ENCODE measurements at regions not wholly inside any gene's neighbourhood (a gene's known extent, or its start where the extent isn't known, plus 50 kb on each side); places are given as distances from the start of the nearest gene placed in this dataset.

- Histone ChIP-seq H3K27me3 (no peaks in the 10 kb centered on the region), H3K36me3 (no peaks in the 10 kb centered on the region), H3K4me1 (no peaks in the 10 kb centered on the region), H3K9me3 (no peaks in the 10 kb centered on the region), H3K4me3 (no peak overlapping the region), H3K27ac (no peak overlapping the region)
- TF ChIP-seq EP300 (IDR thresholded peaks at IDR 0.05), result no peak
- TF ChIP-seq CTCF (IDR thresholded peaks at IDR 0.05), result no peak
- no peak for TF ChIP-seq POLR2A (IDR thresholded peaks at IDR 0.05)
- no peak for DNase-seq (ENCODE audit: low spot score in 2 of 2)
- WGBS, 2 donors, result 51 to 53% methylated on average over 3 of the region's 3 CpGs
Measured at GRCh38 chrX:137896123-137896522, 330.2 kb downstream of the ZIC3 start.

GRCh38 chrX:137915466-137915865 lies 349.5 kb downstream of the ZIC3 start:
- H3K27ac ChIP-seq, result no peak overlapping the region
- DNase-seq (ENCODE audit: low spot score in 2 of 2), result no peak
- H3K36me3 ChIP-seq, result no peaks in the 10 kb centered on the region
- 27 to 62% methylated on average over 3 of the region's 3 CpGs for WGBS, 2 donors
- no peak overlapping the region for H3K4me3 ChIP-seq
- H3K4me1 ChIP-seq, result no peaks in the 10 kb centered on the region
- TF ChIP-seq EP300 (IDR thresholded peaks at IDR 0.05) (no peak), CTCF (IDR thresholded peaks at IDR 0.05) (no peak), POLR2A (IDR thresholded peaks at IDR 0.05) (no peak)
- no peaks in the 10 kb centered on the region for H3K27me3 ChIP-seq
- H3K9me3 ChIP-seq, result no peaks in the 10 kb centered on the region

GRCh38 chrX:137916090-137916746 lies 350.3 kb downstream of the ZIC3 start:
- Histone ChIP-seq H3K27me3 (no peaks in the 10 kb centered on the region), H3K36me3 (no peaks in the 10 kb centered on the region), H3K4me3 (no peak overlapping the region), H3K9me3 (no peaks in the 10 kb centered on the region), H3K4me1 (no peaks in the 10 kb centered on the region), H3K27ac (no peak overlapping the region)
- 50 to 66% methylated on average over 3 to 6 of the region's 6 CpGs for WGBS, 2 donors
- no peak for DNase-seq (ENCODE audit: low spot score in 2 of 2)
- TF ChIP-seq CTCF (IDR thresholded peaks at IDR 0.05) (no peak), POLR2A (IDR thresholded peaks at IDR 0.05) (no peak), EP300 (IDR thresholded peaks at IDR 0.05) (no peak)

- Histone ChIP-seq H3K27me3 (no peaks in the 10 kb centered on the region), H3K9me3 (no peaks in the 10 kb centered on the region), H3K4me3 (no peak overlapping the region), H3K4me1 (no peaks in the 10 kb centered on the region), H3K27ac (no peak overlapping the region), H3K36me3 (no peaks in the 10 kb centered on the region)
- 11 to 29% methylated on average over 1 of the region's 1 CpG for WGBS, 2 donors
- TF ChIP-seq CTCF (IDR thresholded peaks at IDR 0.05) (no peak), EP300 (IDR thresholded peaks at IDR 0.05) (no peak), POLR2A (IDR thresholded peaks at IDR 0.05) (no peak)
- no peak for DNase-seq (ENCODE audit: low spot score in 2 of 2)
Measured at GRCh38 chrX:137926090-137926489, 360.2 kb downstream of the ZIC3 start.

GRCh38 chrX:137929951-137930350 lies 364.0 kb downstream of the ZIC3 start:
- no peak overlapping the region for H3K4me3 ChIP-seq
- WGBS, 2 donors, result 72 to 83% methylated on average over 2 of the region's 2 CpGs

More at GRCh38 chrX:137929951-137930350, 364.0 kb downstream of the ZIC3 start:
- Histone ChIP-seq H3K36me3 (no peaks in the 10 kb centered on the region), H3K9me3 (peaks cover 0 to 16% (median 3%) of the 10 kb centered on the region in 4 donors), H3K4me1 (no peaks in the 10 kb centered on the region), H3K27ac (no peak overlapping the region), H3K27me3 (no peaks in the 10 kb centered on the region)
- no peak for TF ChIP-seq EP300 (IDR thresholded peaks at IDR 0.05)
- TF ChIP-seq POLR2A (IDR thresholded peaks at IDR 0.05), result no peak
- no peak for TF ChIP-seq CTCF (IDR thresholded peaks at IDR 0.05)
- DNase-seq (ENCODE audit: low spot score in 2 of 2), result no peak
